ENCODE measurements at regions not wholly inside any gene's neighbourhood (a gene's known extent, or its start where the extent isn't known, plus 50 kb on each side); places are given as distances from the start of the nearest gene placed in this dataset.

DNA sequence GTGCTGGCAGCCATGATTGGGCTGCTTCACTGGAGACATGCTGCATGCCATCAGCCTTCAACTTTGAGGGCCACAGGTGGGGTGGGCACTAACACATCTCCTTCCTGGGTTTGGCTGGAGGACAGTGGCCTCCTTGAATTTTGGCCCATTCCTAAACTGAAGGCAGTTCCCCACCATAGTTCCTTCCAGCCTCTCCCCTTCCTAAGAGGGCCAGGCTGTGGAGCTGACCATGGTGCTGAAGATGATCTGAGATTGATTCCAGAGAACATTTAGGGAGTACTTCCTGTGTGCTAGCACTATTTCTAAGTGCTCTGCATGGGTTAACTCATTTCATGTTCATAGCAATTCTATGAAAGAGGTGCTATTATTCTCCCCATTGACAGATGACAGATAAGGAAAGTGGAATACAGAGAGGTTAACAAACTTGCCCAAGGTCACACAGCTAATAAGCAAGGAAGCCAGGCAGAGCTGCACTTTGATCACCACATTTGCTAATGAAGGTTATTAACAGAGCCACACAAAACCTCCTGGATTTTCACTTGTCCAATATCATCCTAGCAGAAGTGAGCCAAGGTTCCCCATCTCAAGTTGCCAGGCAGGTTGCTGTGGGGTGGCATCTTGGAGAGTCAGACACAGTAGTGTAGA lies 175.3 kb downstream of the ZIC5 start:
- Histone ChIP-seq H3K27ac (ENCODE audit: insufficient read depth, low read depth, low read length, poor library complexity, severe bottlenecking) (no peak overlapping the region), H3K27me3 (ENCODE audit: control insufficient read depth, insufficient read depth, low read length, poor library complexity, severe bottlenecking) (no peaks in the 10 kb centered on the region), H3K4me1 (ENCODE audit: control insufficient read depth, insufficient read depth, low read length) (peaks cover 29% of the 10 kb centered on the region), H3K4me3 (ENCODE audit: insufficient read depth, low read depth, low read length) (no peak overlapping the region), H3K9me3 (ENCODE audit: control insufficient read depth, low read length) (no peaks in the 10 kb centered on the region), H3K36me3 (ENCODE audit: control insufficient read depth, insufficient read depth, low read length) (no peaks in the 10 kb centered on the region)

DNA sequence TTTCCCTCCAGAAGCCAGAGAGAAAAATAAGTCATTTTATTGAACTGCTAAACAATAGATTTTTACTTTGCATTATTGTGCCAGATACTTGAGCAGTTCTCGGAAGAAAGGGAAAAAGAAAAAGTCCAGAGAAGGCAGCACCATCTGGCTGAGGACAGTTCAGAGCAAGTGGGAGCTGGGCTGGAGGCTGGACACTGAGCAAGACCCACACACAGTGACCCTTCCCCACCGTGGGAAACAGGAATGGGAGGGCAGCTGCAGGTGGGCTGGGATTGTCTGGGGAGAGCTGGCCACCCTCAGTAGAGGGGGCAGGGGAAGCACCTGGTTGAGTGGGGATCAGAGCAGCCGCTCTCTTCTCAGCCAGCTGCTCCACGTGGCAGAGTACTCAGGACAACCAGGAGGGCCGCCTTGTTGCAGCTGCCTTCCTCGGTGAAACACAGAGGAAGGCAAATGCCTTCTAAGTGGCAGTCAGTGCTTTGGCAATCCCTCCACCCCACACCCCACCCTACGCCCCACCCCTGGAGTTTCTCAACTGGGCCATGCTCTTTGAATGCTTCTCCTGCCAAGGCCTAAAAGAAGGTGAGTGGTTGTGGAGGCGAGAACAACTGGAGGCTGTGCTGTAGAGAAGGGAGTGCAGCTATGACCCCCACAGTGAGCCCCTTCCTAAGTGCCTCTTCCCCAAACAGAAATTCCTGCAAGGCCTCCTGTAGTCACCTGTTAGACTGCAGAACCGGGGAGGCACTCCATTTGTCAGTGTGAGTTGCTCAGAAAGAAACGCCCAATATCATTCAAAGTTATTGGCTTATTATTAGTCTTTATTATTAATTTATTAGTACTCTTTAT lies 179.3 kb downstream of the ZIC5 start:
- Histone ChIP-seq H3K36me3 (ENCODE audit: control insufficient read depth, insufficient read depth, low read length) (no peaks in the 10 kb centered on the region), H3K4me3 (ENCODE audit: insufficient read depth, low read depth, low read length) (no peak overlapping the region), H3K27ac (ENCODE audit: insufficient read depth, low read depth, low read length, poor library complexity, severe bottlenecking) (no peak overlapping the region), H3K9me3 (ENCODE audit: control insufficient read depth, low read length) (no peaks in the 10 kb centered on the region), H3K4me1 (ENCODE audit: control insufficient read depth, insufficient read depth, low read length) (peaks cover 20% of the 10 kb centered on the region), H3K27me3 (ENCODE audit: control insufficient read depth, insufficient read depth, low read length, poor library complexity, severe bottlenecking) (no peaks in the 10 kb centered on the region)
- 54 to 55% methylated on average over 8 to 9 of the region's 10 CpGs for WGBS, 2 experiments

DNA sequence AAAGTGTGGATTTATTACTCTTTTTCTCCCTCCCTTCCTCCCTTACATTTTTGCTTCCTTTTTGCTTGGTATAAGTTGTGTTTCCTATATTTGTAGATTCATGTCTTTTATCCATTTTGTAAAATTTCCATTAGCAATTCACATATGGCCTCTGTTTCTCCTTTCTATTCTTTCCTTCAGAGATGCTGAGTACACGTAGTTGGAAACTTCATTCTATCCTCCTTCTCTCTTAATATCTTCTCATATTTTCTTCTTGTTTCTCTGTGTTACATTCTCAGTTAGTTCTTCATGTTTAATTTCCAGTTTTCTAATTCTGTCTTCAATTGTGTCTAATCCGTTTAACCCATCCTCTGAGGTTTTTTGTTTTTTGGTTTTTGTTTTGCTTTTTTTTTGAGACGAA lies 188.9 kb downstream of the ZIC5 start:
- H3K4me3 ChIP-seq (ENCODE audit: insufficient read depth, low read depth, low read length): no peak overlapping the region
- H3K27me3 ChIP-seq (ENCODE audit: control insufficient read depth, insufficient read depth, low read length, poor library complexity, severe bottlenecking): no peaks in the 10 kb centered on the region
- H3K9me3 ChIP-seq (ENCODE audit: control insufficient read depth, low read length): no peaks in the 10 kb centered on the region
- 96 to 99% methylated on average over 3 of the region's 3 CpGs for WGBS, 2 experiments
- H3K4me1 ChIP-seq (ENCODE audit: control insufficient read depth, insufficient read depth, low read length): no peaks in the 10 kb centered on the region
- no peaks in the 10 kb centered on the region for H3K36me3 ChIP-seq (ENCODE audit: control insufficient read depth, insufficient read depth, low read length)
- H3K27ac ChIP-seq (ENCODE audit: insufficient read depth, low read depth, low read length, poor library complexity, severe bottlenecking): no peak overlapping the region

DNA sequence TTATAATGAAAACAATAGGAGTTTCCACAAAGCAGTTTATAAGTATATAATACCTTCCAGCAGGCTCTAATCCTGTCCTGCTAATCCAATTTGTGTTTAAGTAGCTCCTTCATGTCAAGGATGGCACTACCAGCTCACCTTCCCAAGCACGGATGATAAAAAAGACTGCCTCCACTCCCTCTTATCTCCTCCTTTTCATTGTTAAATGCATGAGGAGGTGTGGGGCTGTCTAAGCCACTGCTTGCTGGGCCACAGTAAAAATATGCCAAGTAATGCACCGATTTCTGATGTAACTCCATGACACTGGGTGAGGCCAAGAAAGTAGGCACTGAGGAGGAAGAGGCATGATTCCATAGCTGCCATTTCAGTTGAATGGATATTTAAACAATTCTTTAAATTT lies 193.1 kb downstream of the ZIC5 start:
- Histone ChIP-seq H3K36me3 (ENCODE audit: control insufficient read depth, insufficient read depth, low read length) (no peaks in the 10 kb centered on the region), H3K9me3 (ENCODE audit: control insufficient read depth, low read length) (no peaks in the 10 kb centered on the region), H3K4me1 (ENCODE audit: control insufficient read depth, insufficient read depth, low read length) (no peaks in the 10 kb centered on the region), H3K27me3 (ENCODE audit: control insufficient read depth, insufficient read depth, low read length, poor library complexity, severe bottlenecking) (no peaks in the 10 kb centered on the region), H3K27ac (ENCODE audit: insufficient read depth, low read depth, low read length, poor library complexity, severe bottlenecking) (no peak overlapping the region), H3K4me3 (ENCODE audit: insufficient read depth, low read depth, low read length) (no peak overlapping the region)
- WGBS, 2 experiments: 81 to 85% methylated on average over 2 of the region's 2 CpGs

DNA sequence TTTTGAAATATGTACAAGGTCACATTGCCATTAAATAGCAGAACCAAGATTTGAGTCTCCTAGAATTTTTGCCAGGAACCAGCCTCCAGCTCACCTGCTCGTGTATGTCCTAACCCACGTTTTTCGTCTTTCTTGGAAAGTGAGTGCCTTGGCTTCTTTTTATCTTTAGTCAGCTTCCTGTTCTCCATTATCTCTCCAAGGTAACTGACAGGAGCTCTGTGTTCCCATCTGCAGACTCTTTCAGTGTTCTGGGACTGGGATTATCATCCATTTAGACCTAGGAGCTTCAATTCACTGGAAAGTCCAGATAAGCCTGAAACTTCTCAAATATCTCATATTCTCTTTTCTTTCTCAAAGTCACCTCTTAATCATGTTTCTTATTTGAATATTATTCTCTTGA lies 193.7 kb downstream of the ZIC5 start:
- Histone ChIP-seq H3K27ac (ENCODE audit: insufficient read depth, low read depth, low read length, poor library complexity, severe bottlenecking) (no peak overlapping the region), H3K9me3 (ENCODE audit: control insufficient read depth, low read length) (no peaks in the 10 kb centered on the region), H3K27me3 (ENCODE audit: control insufficient read depth, insufficient read depth, low read length, poor library complexity, severe bottlenecking) (no peaks in the 10 kb centered on the region), H3K4me1 (ENCODE audit: control insufficient read depth, insufficient read depth, low read length) (no peaks in the 10 kb centered on the region), H3K36me3 (ENCODE audit: control insufficient read depth, insufficient read depth, low read length) (no peaks in the 10 kb centered on the region), H3K4me3 (ENCODE audit: insufficient read depth, low read depth, low read length) (no peak overlapping the region)
- 82 to 90% methylated on average over 3 of the region's 3 CpGs for WGBS, 2 experiments

DNA sequence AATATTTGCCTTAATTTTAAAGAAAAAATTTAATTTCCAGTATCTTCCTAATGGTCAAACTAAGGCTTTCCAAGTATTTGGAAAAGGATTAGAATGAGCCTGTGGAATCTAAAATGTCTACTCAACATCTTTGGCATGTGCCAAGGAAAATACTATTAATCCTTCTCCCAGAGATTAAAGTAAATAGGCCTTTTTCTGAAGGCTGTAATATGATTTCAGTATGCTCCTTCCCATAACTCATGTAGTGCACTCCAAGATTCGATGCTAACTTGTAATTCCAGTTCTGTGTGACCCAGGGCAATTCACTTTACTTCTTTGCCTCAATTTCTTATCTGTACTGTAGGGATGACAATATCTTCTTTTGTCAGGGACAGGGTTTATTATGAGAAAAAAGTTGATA lies 196.9 kb downstream of the ZIC5 start:
- Histone ChIP-seq H3K4me3 (ENCODE audit: insufficient read depth, low read depth, low read length) (no peak overlapping the region), H3K27me3 (ENCODE audit: control insufficient read depth, insufficient read depth, low read length, poor library complexity, severe bottlenecking) (no peaks in the 10 kb centered on the region), H3K9me3 (ENCODE audit: control insufficient read depth, low read length) (no peaks in the 10 kb centered on the region), H3K4me1 (ENCODE audit: control insufficient read depth, insufficient read depth, low read length) (no peaks in the 10 kb centered on the region), H3K27ac (ENCODE audit: insufficient read depth, low read depth, low read length, poor library complexity, severe bottlenecking) (no peak overlapping the region), H3K36me3 (ENCODE audit: control insufficient read depth, insufficient read depth, low read length) (no peaks in the 10 kb centered on the region)
- WGBS, 2 experiments: 92 to 100% methylated on average over 1 of the region's 1 CpG

DNA sequence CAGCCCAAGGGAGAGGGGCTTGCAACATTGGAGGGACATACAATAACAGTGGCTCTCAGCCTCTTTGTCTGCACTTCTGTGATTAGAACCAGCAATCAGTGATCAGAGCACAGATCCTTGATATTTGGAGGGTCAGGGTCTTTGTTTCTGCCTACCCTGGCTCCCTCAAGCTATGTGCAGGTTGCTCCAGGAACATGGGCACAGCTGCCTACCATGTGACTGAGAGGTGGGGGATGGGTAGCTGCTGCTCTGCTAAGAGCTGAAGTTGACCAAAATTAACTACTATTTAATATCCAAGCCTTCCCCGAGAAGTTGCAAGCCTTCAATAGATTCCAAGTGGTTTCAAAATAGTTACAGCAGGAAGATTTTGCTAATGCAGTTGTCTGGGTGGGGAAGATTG lies 202.6 kb downstream of the ZIC5 start:
- WGBS, 2 experiments: 67 to 75% methylated on average over 1 of the region's 1 CpG
- H3K36me3 ChIP-seq (ENCODE audit: control insufficient read depth, insufficient read depth, low read length): no peaks in the 10 kb centered on the region
- no peaks in the 10 kb centered on the region for H3K9me3 ChIP-seq (ENCODE audit: control insufficient read depth, low read length)
- peaks cover 5% of the 10 kb centered on the region for H3K4me1 ChIP-seq (ENCODE audit: control insufficient read depth, insufficient read depth, low read length)
- no peak overlapping the region for H3K4me3 ChIP-seq (ENCODE audit: insufficient read depth, low read depth, low read length)
- H3K27ac ChIP-seq (ENCODE audit: insufficient read depth, low read depth, low read length, poor library complexity, severe bottlenecking): no peak overlapping the region
- H3K27me3 ChIP-seq (ENCODE audit: control insufficient read depth, insufficient read depth, low read length, poor library complexity, severe bottlenecking): no peaks in the 10 kb centered on the region

DNA sequence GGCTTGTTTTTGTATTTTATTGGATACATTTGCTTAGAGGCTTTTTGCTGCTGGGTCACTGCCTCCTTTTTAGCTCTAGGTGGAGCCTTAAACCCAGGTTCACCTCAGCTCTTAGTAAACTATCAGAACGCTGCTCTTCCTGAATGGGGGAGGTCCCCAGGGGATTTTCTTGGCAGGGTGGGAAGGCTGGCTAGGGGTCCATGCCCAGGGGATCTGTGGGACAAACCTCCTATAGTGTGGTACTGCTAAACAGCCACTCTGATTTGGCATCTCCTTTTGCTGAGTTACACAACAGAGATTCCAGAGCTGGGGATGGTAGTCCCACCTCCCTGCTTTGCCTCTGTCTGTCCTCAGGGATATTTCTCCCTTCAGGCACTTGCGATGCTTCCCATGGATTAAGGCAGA lies 204.9 kb downstream of the ZIC5 start:
- H3K36me3 ChIP-seq (ENCODE audit: control insufficient read depth, insufficient read depth, low read length): no peaks in the 10 kb centered on the region
- no peaks in the 10 kb centered on the region for H3K9me3 ChIP-seq (ENCODE audit: control insufficient read depth, low read length)
- no peak overlapping the region for H3K27ac ChIP-seq (ENCODE audit: insufficient read depth, low read depth, low read length, poor library complexity, severe bottlenecking)
- 35 to 43% methylated on average over 2 of the region's 2 CpGs for WGBS, 2 experiments
- no peaks in the 10 kb centered on the region for H3K27me3 ChIP-seq (ENCODE audit: control insufficient read depth, insufficient read depth, low read length, poor library complexity, severe bottlenecking)
- no peak overlapping the region for H3K4me3 ChIP-seq (ENCODE audit: insufficient read depth, low read depth, low read length)
- peaks cover 5% of the 10 kb centered on the region for H3K4me1 ChIP-seq (ENCODE audit: control insufficient read depth, insufficient read depth, low read length)

DNA sequence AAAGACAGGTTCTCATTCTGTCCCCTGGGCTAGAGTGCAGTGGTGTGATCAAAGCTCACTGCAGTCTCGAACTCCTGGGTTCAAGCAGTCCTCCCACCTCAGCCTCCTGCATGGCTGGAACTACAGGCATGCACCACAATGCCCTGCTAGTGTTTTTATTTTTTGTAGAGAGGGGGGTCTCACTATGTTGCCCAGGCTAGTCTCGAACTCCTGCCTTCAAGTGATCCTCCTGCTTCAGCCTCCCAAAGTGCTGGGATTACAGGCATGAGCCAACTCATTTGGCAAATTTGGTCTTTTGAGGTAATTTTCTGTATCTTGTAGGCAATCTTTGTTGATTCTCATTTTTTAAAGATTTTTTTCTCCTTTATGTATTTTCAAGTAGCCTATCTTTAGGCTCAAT lies 205.7 kb downstream of the ZIC5 start:
- Histone ChIP-seq H3K27ac (ENCODE audit: insufficient read depth, low read depth, low read length, poor library complexity, severe bottlenecking) (no peak overlapping the region), H3K27me3 (ENCODE audit: control insufficient read depth, insufficient read depth, low read length, poor library complexity, severe bottlenecking) (no peaks in the 10 kb centered on the region), H3K9me3 (ENCODE audit: control insufficient read depth, low read length) (no peaks in the 10 kb centered on the region), H3K36me3 (ENCODE audit: control insufficient read depth, insufficient read depth, low read length) (no peaks in the 10 kb centered on the region), H3K4me1 (ENCODE audit: control insufficient read depth, insufficient read depth, low read length) (peaks cover 5% of the 10 kb centered on the region), H3K4me3 (ENCODE audit: insufficient read depth, low read depth, low read length) (no peak overlapping the region)
- WGBS, 2 experiments: 86 to 96% methylated on average over 2 of the region's 2 CpGs

DNA sequence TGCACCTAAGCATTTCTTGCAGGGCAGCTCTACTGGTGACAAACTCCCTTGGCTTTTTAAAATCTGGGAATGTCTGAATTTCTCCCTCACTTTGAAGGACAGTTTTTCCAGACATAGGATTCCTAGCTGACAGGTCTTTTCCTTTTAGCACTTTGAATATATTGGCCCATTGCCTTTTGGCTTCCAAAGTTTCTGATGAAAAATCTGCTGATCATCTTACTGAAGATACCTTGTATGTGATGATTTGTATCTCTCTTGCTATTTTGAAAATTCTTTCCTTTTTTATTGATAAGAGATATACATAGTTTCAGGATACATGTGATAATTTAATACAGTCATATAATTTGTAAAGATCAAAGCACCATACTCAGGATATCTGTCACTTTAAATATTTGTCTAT lies 211.1 kb downstream of the ZIC5 start:
- Histone ChIP-seq H3K9me3 (ENCODE audit: control insufficient read depth, low read length) (no peaks in the 10 kb centered on the region), H3K27me3 (ENCODE audit: control insufficient read depth, insufficient read depth, low read length, poor library complexity, severe bottlenecking) (no peaks in the 10 kb centered on the region)

More for the DNA sequence above, 211.1 kb downstream of the ZIC5 start:
- H3K4me3 ChIP-seq (ENCODE audit: insufficient read depth, low read depth, low read length): no peak overlapping the region
- no peak overlapping the region for H3K27ac ChIP-seq (ENCODE audit: insufficient read depth, low read depth, low read length, poor library complexity, severe bottlenecking)
- no peaks in the 10 kb centered on the region for H3K36me3 ChIP-seq (ENCODE audit: control insufficient read depth, insufficient read depth, low read length)
- peaks cover 10% of the 10 kb centered on the region for H3K4me1 ChIP-seq (ENCODE audit: control insufficient read depth, insufficient read depth, low read length)

Measured in ectodermal cell (in vitro differentiated cells).